Stimulated activated CD4-positive, alpha-beta T cell treated with anti-CD3 and anti-CD28 coated beads, Interleukin-1b, Interleukin-23, amount 100 ng/mL, for 4 hours (primary cell): ENCODE measurements at regions not wholly inside any gene's neighbourhood (a gene's known extent, or its start where the extent isn't known, plus 50 kb on each side); places are given as distances from the start of the nearest gene placed in this dataset.

Experiments
- DNase-seq, 2 donors: peaks; one replicate each; pipeline ENCODE4 v3.0.0-alpha.2; 2020; ENCODE audit warnings: low read depth in 2 of 2

DNA sequence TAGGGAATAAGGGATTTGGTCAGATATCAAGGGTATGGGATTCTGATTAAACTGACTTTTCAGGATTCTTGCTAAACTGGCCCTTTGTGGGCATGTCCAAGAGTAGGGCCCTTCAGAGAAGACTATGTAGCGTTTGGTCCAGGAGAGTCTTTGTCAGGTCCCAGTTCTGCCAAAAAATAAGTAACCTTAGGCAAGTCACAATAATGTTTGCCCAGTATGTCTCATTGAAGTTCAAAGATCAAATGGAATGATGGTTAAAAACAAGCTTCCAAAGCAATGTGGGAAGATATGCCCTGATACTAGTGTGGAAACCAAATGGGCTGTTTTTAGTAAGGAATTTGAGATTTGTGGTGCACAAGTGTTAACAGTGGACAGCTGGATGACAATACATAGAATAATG lies 454.4 kb downstream of the WDR72 start:
- no peak for DNase-seq

DNA sequence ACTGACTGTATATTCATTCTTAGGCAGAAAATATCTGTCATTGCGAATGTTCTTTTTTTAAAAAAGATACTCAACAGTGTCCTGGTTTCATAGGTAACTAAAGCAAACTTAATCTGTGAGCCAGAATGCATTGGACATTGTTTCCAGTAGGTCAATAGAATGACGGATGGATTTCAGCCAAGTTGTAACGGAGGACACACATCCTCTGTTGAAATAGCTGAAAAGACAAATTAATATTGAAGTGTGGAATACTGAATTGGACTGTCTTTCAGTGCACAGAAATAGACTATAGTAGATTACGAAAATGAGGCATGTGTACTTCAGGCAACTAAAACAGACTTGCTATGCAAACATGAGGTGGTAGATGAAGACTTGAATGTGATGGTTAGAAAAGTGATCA lies 461.6 kb downstream of the WDR72 start:
- DNase-seq = no peak

DNA sequence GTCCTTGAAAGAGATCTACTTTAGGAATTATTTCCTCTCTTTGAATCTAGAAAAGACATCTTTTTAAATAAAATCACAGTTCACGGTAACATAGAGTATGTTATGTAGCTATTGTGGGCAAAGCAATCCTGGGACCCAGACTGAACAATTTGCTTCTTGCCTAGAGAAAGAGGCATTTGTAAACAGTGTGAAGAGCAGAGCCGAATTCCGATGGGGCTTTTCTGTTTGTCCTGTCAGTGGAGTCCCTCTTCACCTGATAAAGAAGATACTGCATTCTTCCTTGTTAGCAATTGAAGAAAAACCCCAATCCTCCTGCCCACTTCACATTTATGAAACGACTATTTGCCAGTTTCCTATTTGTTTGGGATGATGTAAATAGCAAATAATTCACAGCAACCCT lies 462.9 kb downstream of the WDR72 start:
- no peak for DNase-seq

DNA sequence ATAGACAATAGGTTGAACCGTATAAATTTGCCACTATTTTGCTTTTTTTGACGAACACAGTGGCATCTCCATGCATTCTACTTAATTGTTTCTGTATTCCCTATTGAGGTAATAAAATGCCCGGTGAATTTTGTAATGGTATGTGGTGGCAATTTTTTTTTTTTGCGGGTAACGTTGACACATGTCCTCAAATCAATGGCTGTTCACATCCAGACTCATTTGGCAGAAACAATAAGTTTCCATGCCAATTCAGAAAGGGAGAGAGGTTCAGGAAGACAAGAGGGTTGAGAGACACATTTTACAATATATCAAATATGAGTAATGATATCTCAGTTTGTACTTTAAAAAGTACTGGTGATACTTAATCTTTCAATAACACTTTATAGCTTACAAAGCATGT lies 463.9 kb downstream of the WDR72 start:
- no peak for DNase-seq

DNA sequence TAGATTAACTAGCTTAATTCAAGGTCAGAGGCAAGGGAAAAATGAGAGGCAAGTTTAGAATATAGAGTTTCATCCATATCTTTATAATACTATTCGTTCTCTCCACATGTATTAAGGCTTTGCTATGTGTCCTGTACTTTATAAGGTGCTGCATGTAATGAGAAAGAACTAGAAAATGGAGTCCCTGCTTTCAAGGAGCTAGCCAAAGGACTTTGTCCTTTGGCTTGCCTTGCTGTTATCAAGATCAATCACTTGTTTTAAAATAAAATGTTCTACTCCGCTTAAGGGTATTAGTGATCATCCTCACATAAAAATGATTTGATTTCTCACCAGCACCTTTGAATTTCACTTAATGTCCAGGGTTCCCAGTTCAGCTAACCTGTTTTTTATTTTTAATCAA lies 470.9 kb downstream of the WDR72 start:
- DNase-seq = no peak

DNA sequence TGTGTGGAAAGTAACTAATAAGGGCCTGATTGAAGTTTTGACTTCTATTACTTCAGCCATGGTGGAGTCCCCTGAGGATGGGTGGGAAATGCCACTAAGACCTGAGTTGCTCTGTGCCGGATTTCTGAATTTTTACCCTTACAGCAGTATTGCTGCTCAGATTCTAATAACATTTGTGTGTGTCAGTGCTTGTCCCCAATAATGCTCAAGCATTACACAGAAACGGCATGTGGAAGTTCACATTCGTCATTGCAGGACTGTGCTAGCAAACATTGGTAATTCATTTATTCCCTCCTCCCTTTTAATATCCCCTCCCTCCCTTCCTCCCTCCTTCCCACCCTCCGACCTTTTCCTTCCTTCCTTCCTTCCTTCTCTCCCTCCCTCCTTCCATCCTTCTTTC lies 484.5 kb upstream of the ONECUT1 start:
- no peak for DNase-seq

DNA sequence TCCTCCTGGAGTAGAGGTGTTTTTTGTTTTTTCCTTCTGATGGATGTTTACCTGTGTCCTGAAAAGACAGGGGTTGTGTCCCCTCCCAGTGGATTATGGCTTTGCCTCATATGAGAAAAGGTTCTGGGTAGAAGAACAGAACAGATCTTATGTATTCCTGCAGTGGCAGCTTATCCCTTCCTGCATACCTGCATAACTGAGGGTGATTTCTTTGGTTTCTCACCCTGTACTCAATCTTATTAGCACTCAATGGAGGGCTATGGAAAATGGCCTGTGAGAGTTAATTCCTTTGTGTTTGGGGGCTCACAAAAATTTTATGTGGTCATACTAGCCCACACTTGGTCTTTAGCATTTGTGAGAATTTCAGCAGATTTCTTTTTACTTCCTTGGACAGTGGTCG lies 482.0 kb upstream of the ONECUT1 start:
- DNase-seq = no peak

DNA sequence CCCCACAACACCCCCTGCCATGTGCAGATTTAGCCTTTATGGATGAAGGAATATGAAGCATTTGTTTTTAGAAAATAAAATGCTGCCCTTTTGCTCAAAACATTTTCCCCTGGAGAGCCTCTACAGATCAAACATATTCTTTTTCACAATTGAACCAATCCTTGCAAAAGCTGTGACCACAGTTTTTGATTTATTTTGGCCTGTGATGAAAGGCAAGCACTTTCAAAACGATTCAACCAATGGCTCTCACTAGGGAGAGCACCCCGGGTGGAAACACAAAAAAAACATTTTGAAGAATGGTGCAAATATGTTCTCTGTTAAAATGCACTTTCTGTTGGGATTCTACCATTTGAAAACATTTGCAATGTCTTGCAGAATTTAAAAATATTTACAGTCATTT lies 476.0 kb upstream of the ONECUT1 start:
- DNase-seq = no peak

DNA sequence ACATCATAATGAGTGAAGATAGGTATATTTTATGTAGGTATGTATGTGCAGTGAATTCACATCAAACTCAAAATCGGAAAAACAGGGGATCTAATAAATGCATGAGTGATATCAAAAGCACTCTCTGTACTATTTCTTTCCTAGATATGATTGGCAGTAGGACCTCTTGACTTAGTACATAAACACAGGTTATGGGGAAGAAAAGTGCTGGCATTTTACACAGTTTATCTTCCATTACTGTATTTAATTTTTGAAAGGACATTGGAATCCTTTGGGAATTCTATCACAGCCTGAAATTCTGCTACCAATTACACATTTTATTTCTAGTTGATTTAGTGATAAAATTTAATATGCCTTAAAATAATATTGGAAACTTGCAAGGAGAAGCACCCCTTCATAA lies 470.5 kb upstream of the ONECUT1 start:
- DNase-seq = no peak

DNA sequence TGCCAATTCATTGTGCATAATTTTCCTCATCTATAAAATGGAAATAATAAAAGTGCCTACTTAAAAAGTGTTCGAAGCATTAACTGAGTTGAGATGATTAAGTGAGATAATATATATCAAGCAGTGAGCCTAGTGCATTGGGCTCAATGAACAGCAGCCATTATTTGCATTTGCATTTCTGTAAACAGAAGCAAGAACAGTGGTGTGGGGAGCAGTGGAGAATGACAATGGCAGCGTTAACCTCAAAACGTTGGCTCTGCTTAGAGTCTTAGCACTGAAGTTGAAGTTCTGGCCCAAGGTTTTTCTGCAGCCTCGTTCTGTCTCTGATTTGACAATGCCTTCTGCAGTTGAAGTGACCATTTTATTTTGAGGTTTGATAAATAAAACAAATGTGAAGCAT lies 466.3 kb upstream of the ONECUT1 start:
- no peak for DNase-seq

DNA sequence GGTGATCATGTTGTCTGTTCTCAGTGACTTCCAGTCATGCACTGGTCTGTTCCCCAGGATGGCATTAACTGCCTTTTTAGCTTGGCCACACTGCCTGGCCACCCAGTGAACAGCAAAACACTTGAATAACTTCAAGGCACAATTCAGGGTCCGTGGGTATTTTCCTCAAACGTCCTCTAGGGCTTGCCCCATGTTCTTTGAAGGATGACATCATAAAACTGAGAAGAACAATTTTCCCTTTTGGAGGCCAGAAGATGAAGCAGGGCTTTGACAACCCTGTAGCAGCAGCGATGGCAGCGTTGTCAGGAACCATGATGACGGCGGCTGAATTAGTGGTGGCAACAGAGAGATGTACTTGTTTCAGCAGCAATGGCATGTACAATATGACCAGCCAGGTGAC lies 465.9 kb upstream of the ONECUT1 start:
- DNase-seq = no peak

DNA sequence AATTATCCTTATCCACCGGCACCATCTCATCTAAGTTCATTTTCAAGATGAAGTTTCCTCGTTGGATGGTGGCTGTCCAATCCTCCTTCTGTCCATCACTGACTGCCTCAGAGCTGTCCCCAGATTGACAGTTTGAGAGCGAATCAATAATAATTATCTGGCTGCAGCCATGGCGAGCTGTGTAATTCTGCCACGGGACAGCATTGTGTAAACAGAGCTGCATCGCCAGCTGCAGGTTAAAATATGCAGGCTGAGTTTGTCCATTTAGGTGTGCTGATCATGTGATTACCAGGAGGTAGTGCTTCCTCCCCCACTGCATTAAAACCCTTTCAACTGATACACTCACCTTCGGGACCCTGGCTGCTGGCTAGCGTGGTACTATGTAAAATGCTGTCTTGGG lies 461.9 kb upstream of the ONECUT1 start:
- DNase-seq = no peak

DNA sequence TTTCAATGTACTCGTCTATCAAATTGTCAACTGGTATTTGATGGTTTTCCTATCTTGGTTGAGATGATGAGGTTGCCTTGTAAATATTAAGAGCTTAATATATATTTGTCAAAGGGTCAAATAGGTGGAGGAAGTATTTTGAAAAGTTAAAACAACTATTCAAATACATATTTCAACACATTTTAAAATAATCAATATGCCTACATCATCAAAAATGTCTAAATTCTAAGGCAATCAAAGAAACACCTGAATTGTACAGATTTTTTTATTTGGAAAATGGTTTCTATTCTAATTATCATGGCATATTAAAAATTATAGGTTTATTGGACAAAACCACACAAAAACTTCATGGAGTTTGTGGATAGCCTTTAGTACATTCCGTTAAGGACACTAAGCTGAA lies 461.4 kb upstream of the ONECUT1 start:
- no peak for DNase-seq

DNA sequence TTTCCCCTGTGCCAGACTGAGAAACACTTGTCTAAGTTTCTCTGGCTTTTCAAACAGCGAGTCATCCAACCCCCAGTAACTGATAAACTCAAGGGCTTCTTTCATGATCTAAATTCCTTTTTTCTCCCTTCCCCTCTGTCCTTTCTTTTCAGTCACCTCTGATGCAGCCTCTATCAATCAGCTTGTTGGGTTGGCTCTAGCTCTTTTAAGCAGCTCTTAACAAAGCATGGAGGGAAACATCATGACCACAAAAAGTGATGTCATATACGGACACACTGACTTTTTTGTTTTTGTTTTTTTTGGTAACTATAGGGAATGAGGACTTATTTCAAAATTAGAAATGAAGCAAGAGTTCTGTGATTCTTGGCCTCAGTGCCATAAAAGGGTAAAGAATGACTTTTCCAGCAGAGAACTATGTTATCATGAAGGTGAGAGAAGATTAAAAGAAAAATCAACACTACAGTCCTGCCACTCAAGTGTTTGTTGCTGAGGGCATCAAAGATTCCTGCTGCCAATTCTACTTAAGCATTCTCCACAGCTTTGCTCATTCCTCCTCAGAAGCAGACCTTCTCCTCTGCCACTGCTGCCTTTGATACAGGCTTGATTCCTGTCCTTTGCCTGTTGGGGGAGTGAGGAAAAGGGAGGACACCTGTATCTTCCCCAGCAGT lies 457.0 kb upstream of the ONECUT1 start:
- DNase-seq = no peak

DNA sequence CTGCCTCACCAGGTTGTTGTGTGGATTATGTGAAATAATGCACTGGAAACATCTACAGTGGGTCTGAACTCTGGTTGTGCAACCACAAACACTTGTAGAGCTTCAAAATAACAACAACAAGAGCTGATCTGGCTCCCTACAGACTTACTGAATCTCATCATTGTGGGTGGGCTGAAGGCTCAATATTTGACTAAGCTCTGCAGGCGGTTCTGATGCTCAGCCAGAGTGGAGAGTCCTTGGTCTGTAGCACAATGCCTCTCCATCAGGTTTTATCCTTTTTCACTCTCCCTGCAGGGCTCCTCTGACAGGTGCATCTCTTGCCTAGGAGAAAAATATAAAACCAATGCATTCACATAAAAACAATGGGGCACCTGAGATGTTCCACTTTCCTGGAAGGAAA lies 456.3 kb upstream of the ONECUT1 start:
- no peak for DNase-seq

DNA sequence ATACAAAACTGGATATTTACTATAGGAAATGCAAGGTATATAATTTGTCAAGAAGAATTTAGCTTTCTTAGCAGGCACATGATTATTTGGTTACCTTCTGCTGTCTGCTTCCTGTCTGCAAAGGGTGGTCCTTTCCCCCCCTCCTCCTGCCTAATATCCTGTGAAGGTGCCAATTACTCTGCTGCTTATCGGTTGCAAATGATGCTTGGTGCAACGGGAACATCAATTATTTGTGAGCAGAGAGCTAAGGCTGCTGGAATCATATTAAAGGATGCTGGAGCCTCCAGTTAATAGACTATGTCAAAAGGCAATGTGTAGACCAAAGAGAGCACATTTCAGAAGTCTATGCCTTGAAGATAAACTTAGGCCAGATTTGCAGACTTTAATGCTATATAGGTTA lies 443.7 kb upstream of the ONECUT1 start:
- DNase-seq = no peak

DNA sequence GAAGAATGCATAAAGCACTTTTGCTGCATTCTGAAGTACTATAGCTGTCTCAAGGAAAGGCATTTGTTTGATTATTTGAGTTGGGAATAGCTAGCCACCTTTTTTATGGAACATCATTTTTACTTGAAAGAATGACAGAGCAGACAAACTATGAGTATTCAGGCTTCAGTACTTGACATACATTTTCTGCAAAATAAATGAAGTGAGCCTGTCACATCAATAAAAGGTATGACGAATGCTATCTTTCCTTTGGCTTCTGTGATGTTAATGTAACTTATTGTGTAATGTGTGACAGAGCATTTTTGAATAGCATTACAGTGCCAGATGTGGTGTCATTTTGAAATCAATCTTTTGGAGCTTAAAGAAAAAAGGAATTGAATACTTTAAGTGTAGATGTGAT lies 440.3 kb upstream of the ONECUT1 start:
- DNase-seq = no peak

DNA sequence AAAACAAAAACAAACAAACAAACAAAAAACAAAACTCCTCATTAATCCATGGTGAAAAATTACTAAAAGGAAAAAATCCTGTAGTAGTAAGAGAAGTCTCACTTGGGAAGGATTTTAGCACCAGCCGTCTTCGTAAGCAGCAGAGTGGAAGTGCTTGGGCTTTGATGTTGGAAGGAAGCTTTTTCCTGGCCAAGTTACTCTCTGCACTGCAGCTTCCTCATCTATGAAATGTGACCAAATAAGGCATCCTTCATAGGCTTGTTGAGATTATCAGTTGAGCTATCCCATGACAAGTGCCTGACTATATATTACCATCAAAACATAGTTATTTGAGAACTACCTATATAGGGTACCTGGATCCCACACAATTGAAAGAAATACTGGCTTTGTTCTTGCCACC lies 436.4 kb upstream of the ONECUT1 start:
- DNase-seq = no peak

DNA sequence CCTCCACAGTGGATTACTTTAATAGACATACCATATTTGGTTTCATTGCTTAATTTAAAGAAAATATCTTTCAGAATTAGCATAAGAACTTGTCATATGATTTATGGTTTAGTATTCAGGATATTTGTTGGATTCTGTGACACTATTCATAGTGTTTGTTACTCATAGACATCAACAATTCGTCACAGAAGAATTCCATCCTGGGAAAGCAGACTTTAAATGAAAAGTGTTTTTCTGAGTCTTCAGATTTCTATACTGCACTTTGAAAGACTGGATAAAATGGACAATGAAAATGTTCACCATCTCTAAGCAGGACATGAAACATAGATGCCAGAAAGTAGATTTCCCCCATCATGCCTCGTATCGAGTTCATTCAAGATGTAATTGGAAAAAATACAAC lies 435.6 kb upstream of the ONECUT1 start:
- DNase-seq = no peak

DNA sequence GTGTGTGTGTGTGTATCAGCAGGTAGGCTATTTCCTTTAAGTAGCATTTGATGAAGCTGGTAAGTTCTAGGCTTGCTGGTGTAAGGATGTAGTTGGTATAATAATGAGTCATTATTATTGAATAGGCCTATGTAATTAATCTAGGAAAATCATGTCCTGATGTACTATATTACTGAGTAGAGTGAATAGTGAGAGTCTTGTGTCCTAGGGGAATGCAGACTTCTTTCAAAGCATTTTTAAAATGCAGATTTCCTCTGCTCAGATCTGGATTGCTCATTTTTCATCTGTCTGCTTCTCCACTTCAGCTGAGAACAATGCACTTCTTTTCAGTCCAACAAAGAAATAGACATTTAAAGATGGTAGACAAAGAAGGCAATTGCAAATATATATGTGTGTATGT lies 434.2 kb upstream of the ONECUT1 start:
- no peak for DNase-seq

DNA sequence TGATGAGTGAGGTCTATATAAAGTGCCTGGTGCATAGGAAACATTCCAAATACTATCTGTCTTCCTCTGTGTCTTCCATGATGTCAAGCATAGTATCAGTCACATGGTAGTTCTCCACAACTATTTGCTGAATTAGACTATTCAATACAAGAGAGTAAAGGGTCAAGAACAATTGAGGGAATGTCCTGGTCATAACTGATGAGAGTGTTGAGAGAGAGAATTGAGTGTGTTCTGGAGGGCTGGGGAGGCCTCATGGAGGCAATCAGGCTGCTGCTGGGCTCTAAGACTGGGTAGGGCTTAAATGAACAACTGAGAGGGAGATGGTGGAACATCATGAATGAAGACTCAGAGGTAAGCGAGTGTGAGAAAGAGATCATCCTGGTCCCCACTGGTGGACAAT lies 433.7 kb upstream of the ONECUT1 start:
- DNase-seq = no peak

DNA sequence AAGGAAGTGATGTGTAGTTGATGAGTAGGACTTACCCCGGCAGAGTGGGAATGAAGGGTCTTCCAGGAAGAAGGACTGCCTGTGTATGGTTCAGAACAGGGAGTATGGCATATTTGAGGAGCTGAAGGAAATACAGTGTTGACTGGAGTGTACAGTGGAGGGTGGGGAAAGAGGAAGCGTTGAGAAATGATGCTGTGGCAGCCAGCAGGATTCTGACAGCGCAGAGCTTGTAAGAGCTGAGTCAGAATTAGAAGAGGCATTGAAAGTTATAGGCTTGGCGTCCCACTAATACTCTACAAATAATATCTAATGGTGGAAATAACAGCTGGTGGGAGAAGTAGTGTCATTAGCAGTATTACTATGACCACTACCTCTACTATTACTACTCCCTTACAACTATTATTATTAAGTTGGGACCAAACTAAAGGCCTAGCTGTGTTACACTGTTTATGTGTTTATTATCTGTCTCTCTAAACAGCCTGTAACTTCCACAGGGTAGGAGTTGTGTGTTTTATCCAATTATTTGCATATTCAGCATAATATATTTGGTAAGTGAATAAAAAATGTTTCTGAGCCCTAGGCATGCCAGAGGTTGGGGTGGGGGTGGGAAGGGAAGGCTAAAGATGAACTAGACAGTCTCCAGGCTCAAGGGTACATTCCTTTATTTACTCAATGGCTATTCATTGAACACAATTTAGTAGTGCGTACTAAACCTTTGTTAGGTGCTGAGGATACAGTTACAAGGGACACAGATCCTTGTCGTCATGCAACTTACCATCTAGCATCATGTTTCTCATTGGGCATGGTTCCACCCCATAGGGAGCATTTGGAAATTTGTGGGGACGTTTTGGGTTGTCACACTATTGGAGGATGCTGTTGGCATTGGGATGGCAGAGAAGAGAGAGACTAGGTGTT lies 428.8 kb upstream of the ONECUT1 start:
- DNase-seq = no peak

DNA sequence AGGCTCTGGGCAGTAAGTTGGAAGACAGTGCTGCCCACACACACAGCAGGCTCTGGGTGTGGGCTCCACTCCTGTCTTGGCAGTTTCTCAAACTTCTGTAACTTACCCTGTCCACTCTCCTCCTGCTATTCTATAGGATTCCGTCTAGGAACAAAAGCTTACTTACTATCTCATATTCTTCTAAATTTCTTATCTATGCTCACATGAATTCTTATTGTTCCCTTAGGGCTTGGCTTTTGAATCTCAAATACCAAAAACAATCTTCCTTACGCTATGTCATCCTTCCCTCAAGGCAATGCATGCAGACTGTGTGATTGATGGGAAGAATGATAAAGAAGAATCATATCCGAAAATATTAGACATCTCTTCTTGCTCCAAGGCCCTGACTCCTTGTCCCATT lies 425.9 kb upstream of the ONECUT1 start:
- DNase-seq = no peak

DNA sequence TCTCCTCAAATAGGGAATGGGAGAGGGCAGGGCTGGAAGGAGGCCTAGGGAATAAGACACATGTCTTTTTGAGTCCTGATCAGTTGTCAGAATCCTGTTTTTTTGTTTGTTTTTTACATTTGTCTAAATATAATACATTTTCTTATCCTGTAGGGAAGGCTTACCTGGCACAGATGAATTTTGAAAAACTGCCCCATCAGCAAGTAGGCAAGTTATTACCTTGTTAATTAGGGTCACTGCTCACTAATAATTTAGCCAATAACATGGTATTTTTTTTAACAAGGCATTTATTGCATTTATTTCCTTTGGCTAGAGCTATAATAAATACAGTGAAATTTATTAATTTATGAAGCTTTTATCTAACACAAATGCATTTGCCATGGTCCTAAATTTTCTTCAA lies 423.2 kb upstream of the ONECUT1 start:
- DNase-seq = no peak
